ENCODE measurements at regions not wholly inside any gene's neighbourhood (a gene's known extent, or its start where the extent isn't known, plus 50 kb on each side); places are given as distances from the start of the nearest gene placed in this dataset.

GRCh38 chr6:140560671-140561070 lies 1186.2 kb upstream of the CITED2 start:
- DNase-seq: no peak
- H3K36me3 Mint-ChIP-seq (ENCODE audit: unreplicated experiment): no peaks in the 10 kb centered on the region

DNA sequence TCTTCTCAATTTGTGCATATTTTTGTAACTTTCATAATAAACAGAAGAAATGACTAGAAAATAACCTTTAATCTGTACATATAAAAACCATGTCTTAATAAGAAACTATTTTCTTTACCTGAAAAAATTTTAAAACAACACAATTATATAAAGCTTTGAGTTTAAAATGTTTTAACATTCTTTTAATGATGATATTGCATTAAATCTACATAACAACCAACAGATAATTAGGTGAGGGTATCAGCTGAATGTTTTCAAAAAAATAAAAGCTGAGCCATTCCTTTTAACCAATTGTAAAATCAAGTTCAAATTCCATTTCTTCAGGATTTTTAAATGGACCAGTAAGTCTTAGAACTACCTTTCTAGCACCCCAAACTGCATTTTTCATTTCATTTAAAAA lies 1185.0 kb upstream of the CITED2 start:
- TF ChIP-seq CTCF (IDR thresholded peaks at IDR 0.05; ENCODE audit: partially characterized antibody, unreplicated experiment): no peak
- DNase-seq: no peak
- H3K27me3 Mint-ChIP-seq (ENCODE audit: unreplicated experiment): no peaks in the 10 kb centered on the region
- no peaks in the 10 kb centered on the region for H3K4me1 Mint-ChIP-seq (ENCODE audit: low read depth, unreplicated experiment)
- no peaks in the 10 kb centered on the region for H3K36me3 Mint-ChIP-seq (ENCODE audit: unreplicated experiment)
- H3K27ac Mint-ChIP-seq (ENCODE audit: unreplicated experiment): no peak overlapping the region
- H3K9me3 Mint-ChIP-seq (ENCODE audit: unreplicated experiment): no peaks in the 10 kb centered on the region
- no peak overlapping the region for H3K4me3 Mint-ChIP-seq (ENCODE audit: unreplicated experiment)

More at GRCh38 chr6:140560671-140561070, 1186.2 kb upstream of the CITED2 start:
- Mint-ChIP-seq H3K27ac (ENCODE audit: unreplicated experiment) (no peak overlapping the region), H3K27me3 (ENCODE audit: unreplicated experiment) (no peaks in the 10 kb centered on the region), H3K4me3 (ENCODE audit: unreplicated experiment) (no peak overlapping the region), H3K4me1 (ENCODE audit: low read depth, unreplicated experiment) (no peaks in the 10 kb centered on the region), H3K9me3 (ENCODE audit: unreplicated experiment) (no peaks in the 10 kb centered on the region)
- no peak for TF ChIP-seq CTCF (IDR thresholded peaks at IDR 0.05; ENCODE audit: partially characterized antibody, unreplicated experiment)

- no peaks in the 10 kb centered on the region for H3K27me3 Mint-ChIP-seq (ENCODE audit: unreplicated experiment)
- H3K27ac Mint-ChIP-seq (ENCODE audit: unreplicated experiment): no peak overlapping the region
- no peak overlapping the region for H3K4me3 Mint-ChIP-seq (ENCODE audit: unreplicated experiment)
- DNase-seq: no peak
- no peak for TF ChIP-seq CTCF (IDR thresholded peaks at IDR 0.05; ENCODE audit: partially characterized antibody, unreplicated experiment)
- no peaks in the 10 kb centered on the region for H3K9me3 Mint-ChIP-seq (ENCODE audit: unreplicated experiment)
- no peaks in the 10 kb centered on the region for H3K4me1 Mint-ChIP-seq (ENCODE audit: low read depth, unreplicated experiment)
- H3K36me3 Mint-ChIP-seq (ENCODE audit: unreplicated experiment): no peaks in the 10 kb centered on the region
Measured at GRCh38 chr6:140554421-140554820, 1180.0 kb upstream of the CITED2 start.

GRCh38 chr6:140548366-140548765 lies 1173.9 kb upstream of the CITED2 start:
- H3K27ac Mint-ChIP-seq (ENCODE audit: unreplicated experiment): no peak overlapping the region
- no peaks in the 10 kb centered on the region for H3K36me3 Mint-ChIP-seq (ENCODE audit: unreplicated experiment)
- H3K27me3 Mint-ChIP-seq (ENCODE audit: unreplicated experiment): peaks cover 2% of the 10 kb centered on the region
- H3K4me1 Mint-ChIP-seq (ENCODE audit: low read depth, unreplicated experiment): no peaks in the 10 kb centered on the region
- H3K9me3 Mint-ChIP-seq (ENCODE audit: unreplicated experiment): no peaks in the 10 kb centered on the region
- TF ChIP-seq CTCF (IDR thresholded peaks at IDR 0.05; ENCODE audit: partially characterized antibody, unreplicated experiment): no peak
- no peak for DNase-seq
- no peak overlapping the region for H3K4me3 Mint-ChIP-seq (ENCODE audit: unreplicated experiment)

GRCh38 chr6:140546640-140547039 lies 1172.2 kb upstream of the CITED2 start:
- Mint-ChIP-seq H3K4me3 (ENCODE audit: unreplicated experiment) (no peak overlapping the region), H3K4me1 (ENCODE audit: low read depth, unreplicated experiment) (no peaks in the 10 kb centered on the region), H3K36me3 (ENCODE audit: unreplicated experiment) (no peaks in the 10 kb centered on the region), H3K9me3 (ENCODE audit: unreplicated experiment) (no peaks in the 10 kb centered on the region), H3K27me3 (ENCODE audit: unreplicated experiment) (peaks cover 2% of the 10 kb centered on the region), H3K27ac (ENCODE audit: unreplicated experiment) (no peak overlapping the region)
- no peak for DNase-seq
- TF ChIP-seq CTCF (IDR thresholded peaks at IDR 0.05; ENCODE audit: partially characterized antibody, unreplicated experiment): no peak

Data from glutamatergic neuron (in vitro differentiated cells).